ENCODE measurements at regions not wholly inside any gene's neighbourhood (a gene's known extent, or its start where the extent isn't known, plus 50 kb on each side); places are given as distances from the start of the nearest gene placed in this dataset.
"Not testable (repeated sequence)": the region's sequence is repeated elsewhere in the genome, so short reads cannot be mapped to it uniquely, and the experiment has no call there.

DNA sequence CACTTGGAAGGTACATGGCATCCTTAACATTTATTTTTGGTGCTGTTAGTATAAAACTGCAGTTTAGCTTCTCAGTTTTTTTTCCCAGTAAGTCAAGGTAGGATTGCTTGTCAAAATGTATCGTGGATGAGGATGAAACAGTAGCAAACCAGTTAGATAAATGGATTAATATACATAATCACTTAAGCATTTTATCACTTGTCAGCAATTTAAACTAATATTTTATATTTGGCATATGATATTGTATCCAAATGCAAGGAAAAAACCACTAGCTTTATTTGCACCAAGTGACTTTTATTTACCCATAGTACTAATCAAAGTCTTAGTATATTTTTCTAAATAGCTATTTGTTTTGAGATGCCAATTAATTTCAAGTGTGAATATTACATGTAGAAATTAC is 137.7 kb upstream of the XIRP2 start:
- Histone ChIP-seq H3K4me3 (replicated peaks in 1 of 2; ENCODE audit: low read depth in 1 of 2, low read length in 2 of 2) (no peak overlapping the region), H2AFZ (ENCODE audit: low read depth, low read length, poor library complexity, severe bottlenecking) (no peak overlapping the region), H3K36me3 (ENCODE audit: control insufficient read depth in 1 of 2, insufficient read depth in 2 of 2, low read length in 2 of 2) (no peaks in the 10 kb centered on the region), H3K79me2 (ENCODE audit: insufficient read depth, low read length) (no peaks in the 10 kb centered on the region), H3K27ac (ENCODE audit: low read depth, low read length) (no peak overlapping the region), H4K20me1 (ENCODE audit: insufficient read depth) (no peaks in the 10 kb centered on the region), H3K4me1 (ENCODE audit: control insufficient read depth in 1 of 2, insufficient read depth in 2 of 2, low read length in 2 of 2) (no peaks in the 10 kb centered on the region), H3K9me3 (ENCODE audit: control insufficient read depth in 1 of 2, insufficient read depth in 1 of 2, low read depth in 1 of 2, low read length in 2 of 2) (peaks cover 0 to 9% of the 10 kb centered on the region in 2 experiments; a peak in 1 of 4 replicates), H3K27me3 (ENCODE audit: insufficient read depth, low read length) (no peaks in the 10 kb centered on the region), H3K9me2 (ENCODE audit: insufficient read depth) (no peaks in the 10 kb centered on the region), H3K4me2 (ENCODE audit: low read length) (no peak overlapping the region), H3K9ac (ENCODE audit: low read length) (no peak overlapping the region)
- TF ChIP-seq POLR2A (IDR thresholded peaks at IDR 0.05; ENCODE audit: borderline replicate concordance, extremely low read depth, insufficient read depth, insufficient read length) (no peak), EZH2phosphoT487 (IDR thresholded peaks at IDR 0.05; ENCODE audit: borderline replicate concordance) (no peak), SIN3A (IDR thresholded peaks at IDR 0.05; ENCODE audit: low read depth) (no peak), YY1 (IDR thresholded peaks at IDR 0.05; ENCODE audit: extremely low read depth, insufficient replicate concordance, low read depth, low read length) (no peak), ZNF274 (IDR thresholded peaks at IDR 0.05; ENCODE audit: low read depth, low read length) (no peak), ELF1 (IDR thresholded peaks at IDR 0.05; ENCODE audit: borderline replicate concordance, low read depth) (no peak), CBX3 (IDR thresholded peaks at IDR 0.05; ENCODE audit: low read depth) (no peak), TCF7L2 (IDR thresholded peaks at IDR 0.05; ENCODE audit: borderline replicate concordance, extremely low read depth, insufficient read depth, insufficient read length) (no peak), EGR1 (IDR thresholded peaks at IDR 0.05; ENCODE audit: low read depth) (no peak), SP1 (IDR thresholded peaks at IDR 0.05; ENCODE audit: low read depth) (no peak), POLR2AphosphoS5 (IDR thresholded peaks at IDR 0.05; ENCODE audit: low read depth, low read length) (no peak)
- TF ChIP-seq, protein P1, sequence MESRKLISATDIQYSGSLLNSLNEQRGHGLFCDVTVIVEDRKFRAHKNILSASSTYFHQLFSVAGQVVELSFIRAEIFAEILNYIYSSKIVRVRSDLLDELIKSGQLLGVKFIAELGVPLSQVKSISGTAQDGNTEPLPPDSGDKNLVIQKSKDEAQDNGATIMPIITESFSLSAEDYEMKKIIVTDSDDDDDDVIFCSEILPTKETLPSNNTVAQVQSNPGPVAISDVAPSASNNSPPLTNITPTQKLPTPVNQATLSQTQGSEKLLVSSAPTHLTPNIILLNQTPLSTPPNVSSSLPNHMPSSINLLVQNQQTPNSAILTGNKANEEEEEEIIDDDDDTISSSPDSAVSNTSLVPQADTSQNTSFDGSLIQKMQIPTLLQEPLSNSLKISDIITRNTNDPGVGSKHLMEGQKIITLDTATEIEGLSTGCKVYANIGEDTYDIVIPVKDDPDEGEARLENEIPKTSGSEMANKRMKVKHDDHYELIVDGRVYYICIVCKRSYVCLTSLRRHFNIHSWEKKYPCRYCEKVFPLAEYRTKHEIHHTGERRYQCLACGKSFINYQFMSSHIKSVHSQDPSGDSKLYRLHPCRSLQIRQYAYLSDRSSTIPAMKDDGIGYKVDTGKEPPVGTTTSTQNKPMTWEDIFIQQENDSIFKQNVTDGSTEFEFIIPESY (IDR thresholded peaks at IDR 0.05; ENCODE audit: extremely low read depth, insufficient replicate concordance, low read length) = no peak
- TF ChIP-seq, protein P2, sequence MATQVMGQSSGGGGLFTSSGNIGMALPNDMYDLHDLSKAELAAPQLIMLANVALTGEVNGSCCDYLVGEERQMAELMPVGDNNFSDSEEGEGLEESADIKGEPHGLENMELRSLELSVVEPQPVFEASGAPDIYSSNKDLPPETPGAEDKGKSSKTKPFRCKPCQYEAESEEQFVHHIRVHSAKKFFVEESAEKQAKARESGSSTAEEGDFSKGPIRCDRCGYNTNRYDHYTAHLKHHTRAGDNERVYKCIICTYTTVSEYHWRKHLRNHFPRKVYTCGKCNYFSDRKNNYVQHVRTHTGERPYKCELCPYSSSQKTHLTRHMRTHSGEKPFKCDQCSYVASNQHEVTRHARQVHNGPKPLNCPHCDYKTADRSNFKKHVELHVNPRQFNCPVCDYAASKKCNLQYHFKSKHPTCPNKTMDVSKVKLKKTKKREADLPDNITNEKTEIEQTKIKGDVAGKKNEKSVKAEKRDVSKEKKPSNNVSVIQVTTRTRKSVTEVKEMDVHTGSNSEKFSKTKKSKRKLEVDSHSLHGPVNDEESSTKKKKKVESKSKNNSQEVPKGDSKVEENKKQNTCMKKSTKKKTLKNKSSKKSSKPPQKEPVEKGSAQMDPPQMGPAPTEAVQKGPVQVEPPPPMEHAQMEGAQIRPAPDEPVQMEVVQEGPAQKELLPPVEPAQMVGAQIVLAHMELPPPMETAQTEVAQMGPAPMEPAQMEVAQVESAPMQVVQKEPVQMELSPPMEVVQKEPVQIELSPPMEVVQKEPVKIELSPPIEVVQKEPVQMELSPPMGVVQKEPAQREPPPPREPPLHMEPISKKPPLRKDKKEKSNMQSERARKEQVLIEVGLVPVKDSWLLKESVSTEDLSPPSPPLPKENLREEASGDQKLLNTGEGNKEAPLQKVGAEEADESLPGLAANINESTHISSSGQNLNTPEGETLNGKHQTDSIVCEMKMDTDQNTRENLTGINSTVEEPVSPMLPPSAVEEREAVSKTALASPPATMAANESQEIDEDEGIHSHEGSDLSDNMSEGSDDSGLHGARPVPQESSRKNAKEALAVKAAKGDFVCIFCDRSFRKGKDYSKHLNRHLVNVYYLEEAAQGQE (IDR thresholded peaks at IDR 0.05; ENCODE audit: low read depth) = no peak
- ChIA-PET RAD21 (ENCODE audit: low non-redundant PET in 1 of 2, low total read pairs in 2 of 2, uncharacterized antibody in 2 of 2, unreplicated experiment in 2 of 2) (no interaction called here), POLR2A (no interaction called here), CTCF (no interaction called here)
- intact Hi-C loops (cut with micrococcal nuclease) = no loop called here
- DNase-seq (ENCODE audit: low read depth, low spot score) (no peak), ATAC-seq (no peak)
- no TSS peak for BruUV-seq (replicated peaks)

GRCh38 chr2:166744117-166744516 is 144.2 kb upstream of the XIRP2 start:
- H3K36me3 ChIP-seq (ENCODE audit: control insufficient read depth in 1 of 2, insufficient read depth in 2 of 2, low read length in 2 of 2); RAD21 ChIA-PET (ENCODE audit: low non-redundant PET in 1 of 2, low total read pairs in 2 of 2, uncharacterized antibody in 2 of 2, unreplicated experiment in 2 of 2); CTCF ChIA-PET; H3K27me3 ChIP-seq (ENCODE audit: insufficient read depth, low read length); H2AFZ ChIP-seq (ENCODE audit: low read depth, low read length, poor library complexity, severe bottlenecking); H3K4me2 ChIP-seq (ENCODE audit: low read length); H3K79me2 ChIP-seq (ENCODE audit: insufficient read depth, low read length); DNase-seq (ENCODE audit: low read depth, low spot score); H3K27ac ChIP-seq (ENCODE audit: low read depth, low read length); POLR2A ChIA-PET; H3K9ac ChIP-seq (ENCODE audit: low read length); H4K20me1 ChIP-seq (ENCODE audit: insufficient read depth); H3K9me2 ChIP-seq (ENCODE audit: insufficient read depth); ATAC-seq; BruUV-seq (replicated peaks); intact Hi-C loops (cut with micrococcal nuclease); H3K4me1 ChIP-seq (ENCODE audit: control insufficient read depth in 1 of 2, insufficient read depth in 2 of 2, low read length in 2 of 2); H3K4me3 ChIP-seq (replicated peaks in 1 of 2; ENCODE audit: low read depth in 1 of 2, low read length in 2 of 2): not testable (repeated sequence)
- peaks cover 0 to 17% of the 10 kb centered on the region in 2 experiments; a peak in 1 of 4 replicates for H3K9me3 ChIP-seq (ENCODE audit: control insufficient read depth in 1 of 2, insufficient read depth in 1 of 2, low read depth in 1 of 2, low read length in 2 of 2)
